IMR-90 (cell line): ENCODE measurements at regions not wholly inside any gene's neighbourhood (a gene's known extent, or its start where the extent isn't known, plus 50 kb on each side); places are given as distances from the start of the nearest gene placed in this dataset.

Experiments used
- ATAC-seq: fragments of 200-7000 bp; cut with Tn5 transposase; 2 replicates; pipeline ENCODE4 v1.9.1; 2020; ENCODE audit warnings: low read depth, mild to moderate bottlenecking, moderate library complexity
- BruUV-seq: library from RNA; stranded (reverse); fragments of 400-500 nt; replicated peaks from 2 replicates; lab custom pipeline; 2021; lab: Mats Ljungman, UMichigan
- CTCF ChIA-PET: fragments of 300-600 bp; formaldehyde crosslinking; extraction: SDS; loops from one replicate; lab custom pipeline; 2021; ENCODE audit warnings: antibody characterized with exemption; lab: Yijun Ruan, JAX
- POLR2A ChIA-PET: fragments of 300-600 bp; sonication (Branson Sonifier 250); formaldehyde crosslinking; loops from one replicate; lab custom pipeline; 2022; ENCODE audit warnings: antibody characterized with exemption; ENCODE audit not compliant: unreplicated experiment; lab: Charles Lee
- DNase-seq: peaks from one replicate; pipeline ENCODE4 v3.0.0; 2013
- H2AFZ ChIP-seq: replicated peaks from 2 replicates; pipeline ENCODE3; 2013; ENCODE audit warnings: low read length, mild to moderate bottlenecking; ENCODE audit not compliant: poor library complexity
- H2AK5ac ChIP-seq: 2 replicates; pipeline ENCODE4 v1.6.1; 2013; ENCODE audit warnings: low read depth, low read length, inconsistent platforms
- H2AK9ac ChIP-seq: replicated peaks from 2 replicates; pipeline ENCODE3; 2013; ENCODE audit warnings: mild to moderate bottlenecking, low read depth, low read length, moderate library complexity; ENCODE audit not compliant: poor library complexity
- H2BK120ac ChIP-seq: 2 replicates; pipeline ENCODE4 v1.6.1; 2013; ENCODE audit warnings: low read depth, low read length, inconsistent platforms
- H2BK15ac ChIP-seq: 3 replicates; pipeline ENCODE4 v1.6.1; 2013; ENCODE audit warnings: low read depth, low read length, inconsistent platforms
- H2BK20ac ChIP-seq: 2 replicates; pipeline ENCODE4 v1.6.1; 2013; ENCODE audit warnings: low read depth, mild to moderate bottlenecking, inconsistent platforms, low read length, moderate library complexity
- H2BK5ac ChIP-seq: 2 replicates; pipeline ENCODE4 v1.6.1; 2013; ENCODE audit warnings: mild to moderate bottlenecking, low read depth, low read length, inconsistent platforms; ENCODE audit not compliant: poor library complexity, severe bottlenecking
- H3K14ac ChIP-seq: replicated peaks from 2 replicates; pipeline ENCODE4 v1.6.1; 2013; ENCODE audit warnings: low read depth, low read length, inconsistent platforms
- H3K18ac ChIP-seq: 2 replicates; pipeline ENCODE4 v1.6.1; 2013; ENCODE audit warnings: low read depth, low read length, control low read depth
- H3K23ac ChIP-seq: 2 replicates; pipeline ENCODE4 v1.6.1; 2013; ENCODE audit warnings: low read depth, low read length, inconsistent platforms
- H3K27ac ChIP-seq: 2 replicates; pipeline ENCODE4 v1.5.1; 2013; ENCODE audit warnings: mild to moderate bottlenecking, control low read depth, low read length; ENCODE audit not compliant: insufficient read depth
- H3K27me3 ChIP-seq: 2 replicates; pipeline ENCODE4 v1.6.1; 2013; ENCODE audit warnings: low read length; ENCODE audit not compliant: control insufficient read depth, insufficient read depth
- H3K36me3 ChIP-seq: 2 replicates; pipeline ENCODE4 v1.6.1; 2013; ENCODE audit warnings: low read length, mixed read lengths; ENCODE audit not compliant: control insufficient read depth, insufficient read depth
- H3K4ac ChIP-seq: 2 replicates; pipeline ENCODE4 v1.6.1; 2013; ENCODE audit warnings: low read depth, low read length, inconsistent platforms
- H3K4me1 ChIP-seq: 2 replicates; pipeline ENCODE4 v1.6.1; 2013; ENCODE audit warnings: low read length, mixed read lengths; ENCODE audit not compliant: control insufficient read depth, insufficient read depth
- H3K4me2 ChIP-seq: 2 replicates; pipeline ENCODE4 v1.6.1; 2013; ENCODE audit warnings: low read depth, mild to moderate bottlenecking, control low read depth, low read length, moderate library complexity
- H3K4me3 ChIP-seq: 2 replicates; pipeline ENCODE4 v1.5.1; 2013; ENCODE audit warnings: low read depth, mild to moderate bottlenecking, control low read depth, low read length, moderate library complexity; ENCODE audit not compliant: insufficient read depth
- H3K56ac ChIP-seq: 2 replicates; pipeline ENCODE4 v1.6.1; 2013; ENCODE audit warnings: low read length, inconsistent platforms; ENCODE audit not compliant: insufficient read depth; ENCODE audit errors: extremely low read depth
- H3K79me1 ChIP-seq, 2 experiments: 2 replicates each; pipeline ENCODE4 v1.6.1; 2013; ENCODE audit warnings: low read length in 2 of 2, inconsistent platforms in 1 of 2, low read depth in 1 of 2
- H3K9ac ChIP-seq: 2 replicates; pipeline ENCODE4 v1.6.1; 2013; ENCODE audit warnings: low read depth, low read length, control low read depth
- H3K9me1 ChIP-seq: 2 replicates; pipeline ENCODE4 v1.6.1; 2013; ENCODE audit warnings: low read length, inconsistent platforms; ENCODE audit not compliant: insufficient read depth
- H3K9me3 ChIP-seq: 2 replicates; pipeline ENCODE4 v1.6.1; 2013; ENCODE audit warnings: low read length; ENCODE audit not compliant: control insufficient read depth, insufficient read depth
- H4K20me1 ChIP-seq: 2 replicates; pipeline ENCODE4 v1.6.1; 2013; ENCODE audit warnings: low read length, inconsistent platforms; ENCODE audit not compliant: insufficient read depth
- H4K5ac ChIP-seq: 2 replicates; pipeline ENCODE4 v1.6.1; 2013; ENCODE audit warnings: mild to moderate bottlenecking, low read depth, low read length, control low read depth
- H4K8ac ChIP-seq, 2 experiments: 2 replicates each; pipeline ENCODE4 v1.6.1; 2013; ENCODE audit warnings: low read depth in 2 of 2, low read length in 2 of 2, control low read depth in 1 of 2, inconsistent platforms in 1 of 2
- H4K91ac ChIP-seq: 2 replicates; pipeline ENCODE4 v1.6.1; 2013; ENCODE audit warnings: low read depth, low read length, inconsistent platforms; ENCODE audit not compliant: insufficient read depth
- BHLHE40 ChIP-seq: fragments of 150-350 bp; IDR thresholded peaks from 2 replicates; pipeline ENCODE4 v1.6.1; 2016; ENCODE audit warnings: mild to moderate bottlenecking, low read depth, low read length
- CHD1 ChIP-seq: IDR thresholded peaks from 2 replicates; pipeline ENCODE4 v1.6.1; 2012; ENCODE audit warnings: low read depth, low read length, improper control_type of control experiment
- ELK1 ChIP-seq: fragments of 150-350 bp; IDR thresholded peaks from 2 replicates; pipeline ENCODE4 v1.6.1; 2016; ENCODE audit warnings: low read depth, mild to moderate bottlenecking, low read length, moderate library complexity, borderline replicate concordance
- FOS ChIP-seq: fragments of 150-350 bp; IDR thresholded peaks from 2 replicates; pipeline ENCODE4 v1.6.1; 2016; ENCODE audit warnings: low read depth, low read length
- MXI1 ChIP-seq: IDR thresholded peaks from 2 replicates; pipeline ENCODE4 v1.6.1; 2012; ENCODE audit warnings: low read depth, mild to moderate bottlenecking, low read length, moderate library complexity, borderline replicate concordance
- NFE2L2 ChIP-seq: fragments of 150-350 bp; IDR thresholded peaks from 2 replicates; pipeline ENCODE4 v1.6.1; 2016; ENCODE audit warnings: low read depth, mild to moderate bottlenecking, low read length
- POLR2A ChIP-seq: IDR thresholded peaks from 2 replicates; pipeline ENCODE4 v1.6.1; 2012; ENCODE audit warnings: mild to moderate bottlenecking, low read depth, low read length
- RAD21 ChIP-seq: IDR thresholded peaks from 2 replicates; pipeline ENCODE4 v1.6.1; 2012; ENCODE audit warnings: low read length, improper control_type of control experiment
- RCOR1 ChIP-seq: IDR thresholded peaks from 2 replicates; pipeline ENCODE4 v1.6.1; 2012; ENCODE audit warnings: mild to moderate bottlenecking, low read length, improper control_type of control experiment; ENCODE audit not compliant: insufficient replicate concordance
- RFX5 ChIP-seq: IDR thresholded peaks from 2 replicates; pipeline ENCODE4 v1.8.0; 2012; ENCODE audit warnings: low read depth, mild to moderate bottlenecking, low read length, moderate library complexity
- SMC3 ChIP-seq: fragments of 150-350 bp; IDR thresholded peaks from 2 replicates; pipeline ENCODE4 v1.6.1; 2016; ENCODE audit warnings: low read depth, mild to moderate bottlenecking, antibody characterized with exemption, low read length, moderate library complexity
- WGBS, 2 experiments: methylation state at CpG; one replicate each; pipeline versions ENCODE4 v1.1.5 to v1.1.7; 2013; ENCODE audit warnings: missing lambda C conversion rate in 2 of 2; ENCODE audit not compliant: insufficient read length in 1 of 2; ENCODE audit errors: extremely low coverage in 2 of 2; 5-methylcytosine and 5-hydroxymethylcytosine counted together
- dilution Hi-C: fragments of 300-500 bp; cut with HindIII; formaldehyde crosslinking; loops from one replicate; pipeline ENCODE4 v1.14.3; 2018; ENCODE audit warnings: low sequenced_read_pairs; ENCODE audit not compliant: unreplicated experiment
- in situ Hi-C: fragments of 300-500 bp; cut with MboI; formaldehyde crosslinking; loops from 3 replicates; pipeline ENCODE4 v1.14.3; 2019; ENCODE audit warnings: low sequenced_read_pairs, inconsistent platforms, mixed read lengths
- intact Hi-C: fragments of 100-400 bp; cut with micrococcal nuclease; formaldehyde crosslinking; loops from 2 replicates; pipeline ENCODE4 v1.10.0; 2022
- TF ChIP-seq, protein P1 (sequence below): conservative IDR thresholded peaks from 2 replicates; pipeline ENCODE4 v1.5.1; 2012; ENCODE audit warnings: mild to moderate bottlenecking, low read depth, low read length, improper control_type of control experiment
- TF ChIP-seq, protein P2 (sequence below): fragments of 150-350 bp; IDR thresholded peaks from 2 replicates; pipeline ENCODE4 v1.6.1; 2017; ENCODE audit warnings: mild to moderate bottlenecking, antibody characterized with exemption, low read length, low read depth

- TF ChIP-seq SMC3: no peak
- TF ChIP-seq RAD21: no peak
- TF ChIP-seq CHD1: no peak
- TF ChIP-seq POLR2A: no peak
- TF ChIP-seq, protein P1, sequence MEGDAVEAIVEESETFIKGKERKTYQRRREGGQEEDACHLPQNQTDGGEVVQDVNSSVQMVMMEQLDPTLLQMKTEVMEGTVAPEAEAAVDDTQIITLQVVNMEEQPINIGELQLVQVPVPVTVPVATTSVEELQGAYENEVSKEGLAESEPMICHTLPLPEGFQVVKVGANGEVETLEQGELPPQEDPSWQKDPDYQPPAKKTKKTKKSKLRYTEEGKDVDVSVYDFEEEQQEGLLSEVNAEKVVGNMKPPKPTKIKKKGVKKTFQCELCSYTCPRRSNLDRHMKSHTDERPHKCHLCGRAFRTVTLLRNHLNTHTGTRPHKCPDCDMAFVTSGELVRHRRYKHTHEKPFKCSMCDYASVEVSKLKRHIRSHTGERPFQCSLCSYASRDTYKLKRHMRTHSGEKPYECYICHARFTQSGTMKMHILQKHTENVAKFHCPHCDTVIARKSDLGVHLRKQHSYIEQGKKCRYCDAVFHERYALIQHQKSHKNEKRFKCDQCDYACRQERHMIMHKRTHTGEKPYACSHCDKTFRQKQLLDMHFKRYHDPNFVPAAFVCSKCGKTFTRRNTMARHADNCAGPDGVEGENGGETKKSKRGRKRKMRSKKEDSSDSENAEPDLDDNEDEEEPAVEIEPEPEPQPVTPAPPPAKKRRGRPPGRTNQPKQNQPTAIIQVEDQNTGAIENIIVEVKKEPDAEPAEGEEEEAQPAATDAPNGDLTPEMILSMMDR: no peak
- TF ChIP-seq MXI1: no peak
- TF ChIP-seq NFE2L2: no peak
- TF ChIP-seq ELK1: no peak
- TF ChIP-seq BHLHE40: no peak
- TF ChIP-seq FOS: no peak
- no peak for TF ChIP-seq RCOR1
- TF ChIP-seq, protein P2, sequence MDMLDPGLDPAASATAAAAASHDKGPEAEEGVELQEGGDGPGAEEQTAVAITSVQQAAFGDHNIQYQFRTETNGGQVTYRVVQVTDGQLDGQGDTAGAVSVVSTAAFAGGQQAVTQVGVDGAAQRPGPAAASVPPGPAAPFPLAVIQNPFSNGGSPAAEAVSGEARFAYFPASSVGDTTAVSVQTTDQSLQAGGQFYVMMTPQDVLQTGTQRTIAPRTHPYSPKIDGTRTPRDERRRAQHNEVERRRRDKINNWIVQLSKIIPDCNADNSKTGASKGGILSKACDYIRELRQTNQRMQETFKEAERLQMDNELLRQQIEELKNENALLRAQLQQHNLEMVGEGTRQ: no peak
- TF ChIP-seq RFX5: no peak
- Histone ChIP-seq H3K56ac (no peak overlapping the region), H3K79me1 (no peaks in the 10 kb centered on the region), H3K9ac (no peak overlapping the region), H3K14ac (no peak overlapping the region), H3K9me1 (no peaks in the 10 kb centered on the region; the same call in 1 of the 2 replicates), H3K4me3 (no peak overlapping the region), H4K8ac (no peak overlapping the region), H2AK5ac (no peak overlapping the region), H3K4ac (no peak overlapping the region), H3K18ac (no peak overlapping the region), H3K36me3 (no peaks in the 10 kb centered on the region), H4K20me1 (no peaks in the 10 kb centered on the region), H2BK120ac (no peak overlapping the region), H3K27ac (no peak overlapping the region), H2BK15ac (no peak overlapping the region), H3K27me3 (peaks cover 15% of the 10 kb centered on the region), H4K91ac (no peak overlapping the region), H2AFZ (no peak overlapping the region), H3K4me1 (no peaks in the 10 kb centered on the region), H2BK20ac (no peak overlapping the region), H2AK9ac (no peak overlapping the region), H4K5ac (no peak overlapping the region), H3K4me2 (no peak overlapping the region), H2BK5ac (no peak overlapping the region), H3K23ac (no peak overlapping the region), H3K9me3 (no peaks in the 10 kb centered on the region)
- no CpG with 5 or more reads among the region's 3 CpGs for WGBS, 2 experiments
- intact Hi-C loops: no loop called here
- CTCF ChIA-PET: no interaction called here
- BruUV-seq: no TSS peak
- dilution Hi-C loops: no loop called here
- in situ Hi-C loops: no loop called here
- no peak for ATAC-seq
- DNase-seq: peak; percentile 31
- POLR2A ChIA-PET: interaction anchor here (0.6 kb wide), 1 partner anchor 833 kb away, joined by 4 read pairs; no protein-coding TSS in a partner anchor
These were observed 68.6 kb upstream of the PELI1 start for GRCh38 chr2:64212801-64213321.
